ENCODE measurements at regions not wholly inside any gene's neighbourhood (a gene's known extent, or its start where the extent isn't known, plus 50 kb on each side); places are given as distances from the start of the nearest gene placed in this dataset.

DNA sequence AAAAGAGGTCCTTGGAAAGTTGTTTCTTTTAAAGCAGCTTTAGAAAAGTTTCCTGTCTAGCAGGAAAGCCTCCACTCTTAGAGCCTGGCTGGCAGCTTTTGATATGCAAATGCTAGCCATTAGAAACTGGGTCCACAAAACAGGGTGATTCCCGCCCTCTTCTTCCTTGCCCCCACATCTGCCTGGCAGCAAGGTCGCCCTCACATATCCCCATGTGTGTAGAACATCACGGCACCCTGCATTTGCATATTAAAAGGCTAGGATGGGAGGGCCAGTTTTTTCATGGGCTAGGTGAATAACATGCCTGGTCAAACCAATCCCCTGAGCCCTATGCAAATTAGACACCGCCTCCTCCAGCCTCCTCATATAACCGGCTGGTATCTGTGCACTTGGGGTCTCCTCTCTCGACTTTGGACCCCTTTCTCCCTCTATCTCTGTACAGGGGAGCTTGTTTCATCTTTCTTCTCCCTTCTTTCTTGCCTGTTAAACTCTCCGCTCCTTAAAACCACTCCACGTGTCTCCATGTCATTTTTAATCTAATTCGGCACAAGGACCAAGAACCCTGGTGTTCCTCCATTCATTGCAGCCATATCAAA, 426.8 kb upstream of the CTNND2 start:
- H3K27ac ChIP-seq (ENCODE audit: insufficient read depth, low read length) = no peak overlapping the region
- DNase-seq (ENCODE audit: low read depth in 2 of 2) = no peak
- H3K9ac ChIP-seq (ENCODE audit: insufficient read depth, low read length) = no peak overlapping the region
- H3K79me2 ChIP-seq (ENCODE audit: control insufficient read depth, insufficient read depth, low read length) = no peaks in the 10 kb centered on the region
- H3K4me3 ChIP-seq (replicated peaks in 1 of 4; ENCODE audit: control extremely low read depth in 1 of 4, insufficient read depth in 1 of 4, low read depth in 3 of 4, low read length in 4 of 4) = no peak overlapping the region
- no peaks in the 10 kb centered on the region for H3K4me1 ChIP-seq (ENCODE audit: control insufficient read depth, extremely low read depth, insufficient read depth, low read length)
- no peak overlapping the region for H2AFZ ChIP-seq (ENCODE audit: low read length)
- H4K20me1 ChIP-seq (ENCODE audit: control insufficient read depth, extremely low read depth, insufficient read depth, low read length) = no peaks in the 10 kb centered on the region
- H3K9me3 ChIP-seq (ENCODE audit: control insufficient read depth, insufficient read depth, low read depth, low read length) = no peaks in the 10 kb centered on the region
- H3K36me3 ChIP-seq (ENCODE audit: control insufficient read depth, insufficient read depth, low read length) = no peaks in the 10 kb centered on the region
- no peak for TF ChIP-seq EZH2 (IDR thresholded peaks at IDR 0.05; ENCODE audit: low read length, missing control alignments)
- no peak for TF ChIP-seq CTCF (conservative IDR thresholded peaks at IDR 0.05 in 1 of 2, IDR thresholded peaks at IDR 0.05 in 1 of 2; ENCODE audit: low read depth in 1 of 2, low read length in 2 of 2)
- H3K27me3 ChIP-seq (ENCODE audit: control insufficient read depth, insufficient read depth, low read length) = no peaks in the 10 kb centered on the region
- H3K4me2 ChIP-seq (ENCODE audit: extremely low read depth, insufficient read depth, low read length) = no peak overlapping the region

- no peaks in the 10 kb centered on the region for H3K79me2 ChIP-seq (ENCODE audit: control insufficient read depth, insufficient read depth, low read length)
- H3K36me3 ChIP-seq (ENCODE audit: control insufficient read depth, insufficient read depth, low read length) = no peaks in the 10 kb centered on the region
- no peaks in the 10 kb centered on the region for H3K9me3 ChIP-seq (ENCODE audit: control insufficient read depth, insufficient read depth, low read depth, low read length)
- H4K20me1 ChIP-seq (ENCODE audit: control insufficient read depth, extremely low read depth, insufficient read depth, low read length) = no peaks in the 10 kb centered on the region
- TF ChIP-seq EZH2 (IDR thresholded peaks at IDR 0.05; ENCODE audit: low read length, missing control alignments) (no peak), CTCF (conservative IDR thresholded peaks at IDR 0.05 in 1 of 2, IDR thresholded peaks at IDR 0.05 in 1 of 2; ENCODE audit: low read depth in 1 of 2, low read length in 2 of 2) (no peak)
- H3K4me1 ChIP-seq (ENCODE audit: control insufficient read depth, extremely low read depth, insufficient read depth, low read length) = no peaks in the 10 kb centered on the region
- H3K4me3 ChIP-seq (replicated peaks in 1 of 4; ENCODE audit: control extremely low read depth in 1 of 4, insufficient read depth in 1 of 4, low read depth in 3 of 4, low read length in 4 of 4) = no peak overlapping the region
- H3K4me2 ChIP-seq (ENCODE audit: extremely low read depth, insufficient read depth, low read length) = no peak overlapping the region
- no peaks in the 10 kb centered on the region for H3K27me3 ChIP-seq (ENCODE audit: control insufficient read depth, insufficient read depth, low read length)
- H3K27ac ChIP-seq (ENCODE audit: insufficient read depth, low read length) = no peak overlapping the region
- no peak for DNase-seq (ENCODE audit: low read depth in 2 of 2)
- no peak overlapping the region for H2AFZ ChIP-seq (ENCODE audit: low read length)
- H3K9ac ChIP-seq (ENCODE audit: insufficient read depth, low read length) = no peak overlapping the region
Observed at GRCh38 chr5:12330381-12330780, 426.1 kb upstream of the CTNND2 start.

GRCh38 chr5:12323637-12324229, 419.5 kb upstream of the CTNND2 start:
- Histone ChIP-seq H3K27me3 (ENCODE audit: control insufficient read depth, insufficient read depth, low read length) (no peaks in the 10 kb centered on the region), H3K4me3 (replicated peaks in 1 of 4; ENCODE audit: control extremely low read depth in 1 of 4, insufficient read depth in 1 of 4, low read depth in 3 of 4, low read length in 4 of 4) (no peak overlapping the region), H3K9ac (ENCODE audit: insufficient read depth, low read length) (no peak overlapping the region), H3K4me1 (ENCODE audit: control insufficient read depth, extremely low read depth, insufficient read depth, low read length) (no peaks in the 10 kb centered on the region), H3K36me3 (ENCODE audit: control insufficient read depth, insufficient read depth, low read length) (no peaks in the 10 kb centered on the region), H3K27ac (ENCODE audit: insufficient read depth, low read length) (no peak overlapping the region), H3K4me2 (ENCODE audit: extremely low read depth, insufficient read depth, low read length) (no peak overlapping the region), H3K79me2 (ENCODE audit: control insufficient read depth, insufficient read depth, low read length) (no peaks in the 10 kb centered on the region), H3K9me3 (ENCODE audit: control insufficient read depth, insufficient read depth, low read depth, low read length) (no peaks in the 10 kb centered on the region), H4K20me1 (ENCODE audit: control insufficient read depth, extremely low read depth, insufficient read depth, low read length) (no peaks in the 10 kb centered on the region), H2AFZ (ENCODE audit: low read length) (no peak overlapping the region)
- DNase-seq (ENCODE audit: low read depth in 2 of 2) = no peak
- TF ChIP-seq CTCF (conservative IDR thresholded peaks at IDR 0.05 in 1 of 2, IDR thresholded peaks at IDR 0.05 in 1 of 2; ENCODE audit: low read depth in 1 of 2, low read length in 2 of 2) (no peak), EZH2 (IDR thresholded peaks at IDR 0.05; ENCODE audit: low read length, missing control alignments) (no peak)

Data from fibroblast of lung (primary cell).